HG03571 (cell line): ENCODE measurements at regions not wholly inside any gene's neighbourhood (a gene's known extent, or its start where the extent isn't known, plus 50 kb on each side); places are given as distances from the start of the nearest gene placed in this dataset.

Experiments used
- ATAC-seq: cut with Tn5 transposase; IDR thresholded peaks from one replicate; pipeline ENCODE4 v1.9.1; 2021; ENCODE audit not compliant: unreplicated experiment

DNA sequence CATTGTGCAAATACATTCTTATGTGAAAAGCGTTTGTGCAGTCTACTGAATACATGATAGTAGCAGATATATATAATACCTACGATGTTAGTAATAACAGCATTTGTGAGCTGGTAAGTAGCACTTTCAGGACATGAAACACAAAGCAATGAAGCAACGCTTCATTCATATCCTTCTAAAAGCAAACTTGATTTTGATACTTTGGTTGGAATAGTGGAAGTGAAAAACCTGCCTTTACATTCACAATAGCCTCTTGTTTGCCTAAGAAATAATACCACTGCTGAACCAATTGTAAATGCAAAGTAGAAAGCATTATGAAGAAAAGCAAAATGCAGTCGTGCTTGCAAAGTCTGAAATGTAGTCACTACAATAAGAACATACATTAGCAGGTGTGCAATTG is 926.3 kb downstream of the FSTL5 start:
- no peak for ATAC-seq

DNA sequence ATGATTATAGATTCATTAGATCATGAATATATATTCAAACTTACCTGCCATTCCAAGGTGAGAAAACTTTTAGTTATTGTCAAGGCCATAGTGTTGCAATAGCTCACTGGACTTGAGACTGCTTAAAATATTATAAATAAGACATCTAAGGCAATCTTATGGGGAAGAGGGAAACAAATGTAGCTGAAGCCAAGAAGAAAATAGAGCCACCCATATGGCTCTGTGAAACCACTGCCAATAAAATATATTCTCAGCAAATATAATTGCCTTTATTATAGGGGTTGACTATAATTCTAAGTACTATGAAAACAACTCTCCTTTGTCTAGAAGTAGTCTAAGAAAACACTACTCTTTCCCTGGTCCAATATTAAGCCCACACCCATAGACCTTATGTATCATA is 938.5 kb downstream of the FSTL5 start:
- no peak for ATAC-seq

DNA sequence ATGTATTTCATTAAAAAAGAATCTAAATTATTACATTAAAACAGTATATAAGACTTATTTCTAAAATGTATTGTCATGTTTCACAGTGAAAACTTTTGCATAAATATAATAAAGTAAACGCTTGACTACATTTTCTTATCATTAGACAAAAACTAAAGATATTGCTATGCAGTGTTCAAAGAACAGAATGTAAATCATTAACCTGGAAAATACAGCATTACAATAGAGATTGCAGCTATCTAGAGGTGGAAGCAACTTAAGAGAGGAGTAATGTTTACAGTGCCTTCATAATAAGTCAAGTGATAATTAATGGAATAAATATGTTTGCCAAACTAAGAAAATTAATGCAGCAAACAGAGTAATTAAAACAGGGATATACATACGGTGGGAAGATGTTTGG is 940.9 kb downstream of the FSTL5 start:
- no peak for ATAC-seq

DNA sequence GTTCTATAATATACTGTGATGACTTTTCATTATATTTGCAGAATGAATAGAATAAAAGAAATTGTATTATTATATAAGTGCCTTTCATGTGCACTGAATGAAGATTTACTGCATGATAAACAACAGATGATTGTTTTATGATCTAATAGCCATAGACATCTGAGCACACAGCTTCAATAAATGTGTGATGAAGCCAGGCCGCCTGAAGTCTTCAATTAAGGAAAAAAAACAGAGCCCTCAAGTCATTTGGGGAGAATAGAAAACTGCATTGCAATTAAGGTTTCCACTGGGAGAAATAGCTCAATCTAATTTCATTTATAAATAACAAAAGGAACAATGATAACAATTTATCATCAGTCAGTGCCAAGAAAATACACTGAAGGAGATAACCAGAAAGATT is 955.2 kb downstream of the FSTL5 start:
- ATAC-seq = no peak

DNA sequence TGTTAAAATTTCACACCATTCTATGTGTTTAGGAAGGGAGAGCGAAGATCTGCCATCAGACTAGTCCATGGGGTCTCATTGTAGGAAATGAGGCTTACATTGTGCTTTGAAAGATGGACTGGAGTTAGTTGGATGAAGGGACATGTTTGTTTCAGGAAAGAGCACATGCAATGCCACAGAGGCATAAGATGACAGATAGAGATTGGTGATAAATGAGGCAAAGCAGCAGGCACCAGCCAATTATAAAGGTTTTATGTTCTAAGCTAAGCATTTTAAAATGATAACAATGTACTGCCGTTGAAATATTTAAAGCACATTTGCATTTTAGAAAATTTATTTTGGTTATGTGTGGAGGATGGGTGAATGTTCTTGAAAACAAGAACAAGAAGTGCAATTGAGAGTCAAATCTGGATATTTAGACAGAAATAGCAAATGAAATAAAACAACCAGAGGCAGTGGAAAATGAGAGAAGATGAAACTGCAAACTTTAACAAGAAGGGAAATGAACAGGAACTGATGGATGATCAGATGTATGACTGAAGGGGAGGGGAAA is 957.2 kb downstream of the FSTL5 start:
- ATAC-seq = no peak

DNA sequence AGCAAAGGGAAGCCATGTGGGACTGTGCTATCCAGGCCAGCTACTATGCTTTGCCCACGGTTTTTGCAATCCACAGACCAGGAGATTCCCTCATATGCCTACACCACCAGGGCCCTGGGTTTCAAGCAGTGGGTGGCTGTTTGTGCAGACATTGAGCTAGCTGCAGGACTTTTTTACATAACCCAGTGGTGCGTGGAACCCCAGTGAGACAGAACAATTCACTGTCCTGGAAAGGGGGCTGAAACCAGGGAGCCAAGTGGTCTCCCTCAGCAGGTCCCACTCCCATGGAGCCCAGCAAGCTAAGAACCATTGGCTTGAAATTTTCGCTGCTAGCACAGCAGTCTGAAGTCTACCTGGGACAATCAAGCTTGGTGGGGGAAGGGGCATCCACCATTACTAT is 959.9 kb downstream of the FSTL5 start:
- ATAC-seq = no peak

DNA sequence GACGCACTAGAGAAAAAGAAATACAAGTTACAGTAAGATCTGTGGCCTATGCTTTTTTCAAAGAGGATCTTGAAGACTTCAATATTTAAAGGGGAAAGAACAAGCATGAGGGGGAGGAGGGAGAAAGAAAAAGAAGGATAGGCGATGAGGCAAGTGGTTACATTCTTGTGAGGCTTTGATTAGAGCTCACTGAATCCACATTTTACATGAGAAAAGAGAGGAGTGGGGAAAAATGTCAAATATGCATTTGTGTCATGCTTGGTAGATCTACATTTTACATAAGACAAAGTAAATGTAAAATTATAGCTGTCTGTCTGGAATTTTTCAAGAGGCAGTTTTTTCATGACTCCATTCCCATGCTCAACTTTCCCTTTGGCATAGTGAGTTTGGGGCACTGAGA is 965.9 kb downstream of the FSTL5 start:
- ATAC-seq = no peak

DNA sequence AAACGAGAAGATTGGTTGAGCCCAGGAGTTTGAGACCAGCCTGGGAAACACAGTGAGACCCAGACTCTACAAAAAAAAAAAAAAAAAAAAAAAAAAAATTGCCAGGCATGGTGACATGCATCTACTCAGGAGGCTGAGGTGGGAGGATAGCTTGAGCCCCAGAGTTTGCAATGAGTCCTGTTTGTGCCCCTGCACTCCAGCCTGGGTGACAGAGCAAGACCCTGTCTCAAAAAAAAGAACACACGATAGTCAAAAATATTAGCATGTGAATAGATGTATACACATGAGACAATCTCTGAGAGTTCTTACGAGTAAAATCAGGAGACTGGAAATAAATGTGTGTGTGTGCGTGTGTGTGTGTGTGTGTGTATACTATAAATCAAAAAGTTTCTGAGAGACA is 966.3 kb downstream of the FSTL5 start:
- ATAC-seq = no peak

DNA sequence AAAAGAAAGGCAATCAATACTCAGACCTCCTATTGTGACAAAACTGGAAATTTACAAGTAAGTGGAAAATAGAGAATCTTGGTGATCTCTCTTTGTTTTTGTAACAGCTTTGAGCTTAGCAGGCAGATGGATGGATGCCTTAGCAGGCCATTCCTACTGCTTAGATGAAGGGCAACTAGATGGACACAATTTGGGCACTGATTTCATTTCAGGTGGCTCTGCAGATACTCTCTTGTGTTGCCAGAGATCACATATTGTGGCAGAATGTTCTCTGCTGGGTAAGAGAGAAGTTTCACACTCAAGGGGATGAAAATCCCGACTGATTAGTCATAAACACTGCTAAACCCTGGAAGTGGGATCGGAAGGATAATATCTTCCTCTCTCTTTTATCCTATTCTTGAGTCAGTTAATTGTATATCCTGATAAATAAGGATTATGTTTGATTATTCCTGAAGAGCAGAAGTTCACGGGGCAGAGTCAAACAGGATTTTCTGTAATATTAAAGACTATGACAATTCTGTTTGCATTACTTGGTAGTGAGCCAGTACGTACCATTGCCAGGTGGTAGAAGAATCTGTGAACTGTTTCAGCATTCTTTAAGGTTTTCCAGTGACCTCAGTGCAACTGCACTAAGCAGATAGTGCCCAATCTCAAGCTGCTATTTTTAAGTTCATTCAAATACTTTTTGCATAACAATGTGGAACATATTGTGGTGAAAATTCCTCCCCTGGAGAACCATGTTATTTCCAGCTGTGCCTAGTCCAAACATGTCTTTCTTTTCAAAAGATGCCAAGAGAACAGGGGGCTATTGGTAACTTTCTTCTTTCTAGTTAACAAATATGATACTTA is 974.3 kb downstream of the FSTL5 start:
- no peak for ATAC-seq

DNA sequence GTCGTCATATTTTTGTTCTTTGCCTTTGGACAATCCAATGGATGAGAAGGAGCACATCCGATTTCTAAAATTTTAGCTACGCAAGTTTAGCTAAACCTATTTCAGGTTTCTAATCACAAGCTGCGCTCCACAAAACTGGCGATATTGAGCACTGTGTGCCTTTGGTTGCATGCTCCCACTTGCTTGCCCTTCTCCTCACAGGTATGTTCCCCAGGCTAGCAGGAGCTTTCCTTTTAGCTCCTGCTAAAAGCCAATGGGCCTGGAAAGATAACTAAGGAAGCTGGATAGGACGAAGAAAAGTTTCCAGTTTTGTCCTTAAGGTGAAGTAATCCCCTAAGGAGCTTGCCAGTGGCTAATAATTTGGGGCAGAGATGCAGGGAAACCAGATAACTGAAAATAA is 975.2 kb downstream of the FSTL5 start:
- no peak for ATAC-seq

DNA sequence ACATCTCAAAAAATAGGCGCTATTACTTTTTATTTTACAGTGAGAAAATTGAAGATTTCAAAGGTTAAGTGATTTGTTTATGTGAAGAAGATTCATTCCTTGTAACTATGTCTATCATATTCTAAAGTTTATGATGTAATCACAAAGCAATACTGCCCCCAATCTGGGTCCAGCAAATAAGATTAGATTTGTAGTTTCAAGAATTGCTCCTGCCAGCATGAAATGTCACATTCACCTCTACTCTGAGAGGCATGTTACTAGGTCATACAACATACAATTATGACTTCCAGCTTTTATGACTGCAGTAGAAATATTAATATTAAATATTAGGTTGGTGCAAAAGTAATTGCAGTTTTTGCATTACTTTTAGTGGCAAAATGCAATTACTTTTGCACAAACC is 976.2 kb downstream of the FSTL5 start:
- ATAC-seq = no peak

DNA sequence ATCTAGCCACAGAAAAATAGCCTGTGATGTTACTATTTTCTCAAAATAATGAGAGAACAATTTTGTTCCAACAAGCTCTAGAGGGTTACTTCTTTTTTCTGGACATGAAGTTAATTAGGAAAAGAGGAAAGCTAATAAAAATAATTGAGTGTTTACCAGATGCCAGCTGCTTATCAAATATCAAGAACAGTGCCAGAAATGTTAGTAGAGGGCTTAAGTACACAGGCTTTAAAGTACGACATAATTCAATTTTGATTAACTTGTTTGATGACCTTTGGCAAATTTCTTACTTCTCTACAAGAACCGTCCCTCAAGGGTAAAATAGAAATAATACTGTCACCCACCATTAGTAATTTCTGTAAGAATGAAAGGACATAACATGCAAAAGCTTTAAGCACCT is 977.0 kb downstream of the FSTL5 start:
- no peak for ATAC-seq

DNA sequence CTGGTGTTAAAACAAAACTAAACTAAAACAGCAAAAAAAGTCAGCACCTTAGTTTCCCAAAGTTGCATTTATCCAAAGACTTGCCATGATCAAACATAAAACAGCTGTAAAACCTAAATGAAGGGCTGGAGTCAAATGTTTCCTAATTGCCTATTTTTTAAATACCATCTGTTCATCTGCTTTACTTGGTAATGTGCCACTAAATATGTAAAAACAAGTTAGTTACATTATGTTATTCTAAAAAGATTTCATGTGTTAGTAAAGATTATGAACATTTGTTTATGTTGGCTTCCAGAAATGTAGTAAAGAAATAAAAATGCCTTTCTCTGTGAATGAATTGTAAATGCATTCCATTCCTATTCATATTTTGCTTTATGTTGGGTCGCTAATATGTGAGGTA is 977.8 kb downstream of the FSTL5 start:
- ATAC-seq = no peak

DNA sequence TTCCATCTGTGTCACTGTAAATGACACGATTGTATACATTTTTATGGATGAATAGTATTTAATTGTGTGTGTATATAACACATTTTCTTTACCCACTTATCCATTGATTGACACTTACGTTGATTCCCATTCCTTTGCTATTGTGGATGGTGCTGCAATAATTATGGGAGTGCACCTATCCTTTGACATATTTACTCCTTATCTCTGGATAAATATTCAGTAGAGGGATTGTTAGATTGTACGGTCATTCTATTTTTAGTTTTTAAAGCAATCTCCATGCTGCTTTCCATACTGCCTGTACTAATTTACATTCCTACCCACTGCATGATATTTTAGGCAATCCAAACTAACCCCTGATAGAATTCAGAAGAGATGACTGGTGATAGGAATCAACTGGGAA is 980.1 kb downstream of the FSTL5 start:
- no peak for ATAC-seq

DNA sequence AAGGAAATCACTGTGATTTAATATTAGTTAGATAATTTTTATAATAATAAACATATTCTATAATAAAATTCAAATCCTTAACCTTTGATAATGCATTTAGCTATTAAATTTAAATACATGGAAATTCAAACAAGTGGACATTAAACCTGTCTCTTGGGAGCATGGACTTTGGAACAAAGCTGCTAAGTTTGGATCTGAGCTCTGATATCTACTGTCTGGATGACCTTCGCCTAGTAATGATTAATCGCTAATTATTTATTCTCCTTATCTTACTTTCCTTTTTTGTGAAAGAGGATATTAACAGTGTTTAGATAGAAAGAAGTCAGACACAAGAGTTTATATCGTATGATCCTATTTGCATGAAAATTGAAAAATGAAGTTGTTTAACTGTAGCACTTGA is 980.9 kb downstream of the FSTL5 start:
- ATAC-seq = no peak

DNA sequence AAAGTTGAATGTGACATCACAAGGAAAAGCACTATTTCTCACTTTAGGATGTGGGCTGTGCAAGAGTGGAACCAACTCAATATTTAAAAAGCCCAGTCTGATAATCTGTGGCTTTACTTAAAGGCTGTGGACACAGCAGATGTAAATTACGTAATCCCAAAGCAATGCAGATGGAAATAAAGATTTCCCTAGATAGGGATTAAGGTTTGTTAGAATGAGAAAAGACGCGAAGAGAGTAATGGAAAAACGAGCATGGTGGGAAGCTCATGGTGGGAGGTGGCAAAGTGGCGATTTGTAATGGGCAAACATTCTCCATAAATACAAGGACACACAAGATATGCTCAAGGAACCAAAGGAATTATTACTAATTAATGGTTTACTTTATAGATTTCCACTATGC is 985.5 kb downstream of the FSTL5 start:
- ATAC-seq = no peak

DNA sequence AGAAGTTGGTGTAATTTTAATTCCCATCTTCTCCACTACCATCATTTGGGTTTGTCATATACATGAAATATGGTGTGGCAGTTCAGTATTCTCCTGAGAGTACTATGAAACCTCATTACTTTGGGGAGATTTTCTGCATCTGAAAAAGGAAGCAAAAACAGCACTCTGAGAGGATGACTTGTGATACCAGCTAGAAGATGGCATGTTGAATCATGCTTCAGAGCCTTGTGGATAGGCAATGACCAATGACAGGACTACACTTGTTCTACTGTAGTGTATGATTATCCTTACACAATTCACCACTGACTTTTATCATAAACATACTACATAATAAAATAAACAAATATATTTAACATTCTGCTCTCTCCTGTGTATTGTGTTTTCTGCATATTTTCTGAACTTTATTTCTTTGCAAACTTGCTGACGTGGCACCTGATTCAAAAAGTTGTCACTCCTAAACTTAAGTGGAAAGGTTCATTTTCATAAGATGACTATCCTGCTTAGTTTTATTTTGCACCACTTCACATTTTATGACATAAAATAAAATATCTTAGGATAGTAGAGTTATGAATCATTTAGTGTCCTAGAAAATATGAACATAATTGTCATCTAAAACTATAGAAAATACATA is 991.3 kb downstream of the FSTL5 start:
- ATAC-seq = no peak

DNA sequence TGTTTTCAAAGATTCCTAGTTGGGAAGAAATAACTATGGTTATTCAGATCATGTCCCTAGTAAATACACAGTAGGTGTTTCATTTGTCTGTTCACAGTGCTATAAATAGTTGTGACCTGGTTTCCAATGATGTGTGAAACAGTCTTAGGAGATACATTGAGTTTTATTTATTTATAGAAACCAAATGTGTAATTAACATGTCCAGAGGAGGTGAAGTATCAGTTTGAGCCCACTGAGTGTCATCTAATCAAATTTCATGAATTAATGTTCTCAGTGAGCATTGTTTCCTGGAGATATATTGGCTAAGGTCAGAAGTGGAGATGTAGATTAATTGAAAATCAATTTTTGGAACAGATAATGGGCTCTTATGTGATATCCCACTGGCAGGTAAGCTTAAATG is 996.3 kb downstream of the FSTL5 start:
- no peak for ATAC-seq

DNA sequence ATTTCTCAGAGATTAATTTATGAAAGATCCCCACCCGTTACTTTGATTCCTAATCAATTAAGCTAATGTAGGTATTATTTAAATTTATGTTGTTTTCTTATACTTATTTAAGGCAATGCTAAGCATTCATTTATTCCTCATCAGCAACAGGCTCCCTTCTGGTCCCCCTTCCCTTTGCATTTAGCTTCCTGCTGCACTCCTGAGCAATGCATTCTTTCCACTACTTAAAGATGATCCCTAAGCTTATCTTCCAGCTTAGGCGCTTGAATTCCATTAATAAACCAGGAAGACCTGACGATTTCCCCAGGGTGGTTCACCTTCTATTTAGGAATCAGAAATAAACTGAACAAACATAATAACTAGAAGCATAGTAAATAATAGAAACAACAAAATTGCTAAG is 1003.1 kb downstream of the FSTL5 start:
- ATAC-seq = no peak

DNA sequence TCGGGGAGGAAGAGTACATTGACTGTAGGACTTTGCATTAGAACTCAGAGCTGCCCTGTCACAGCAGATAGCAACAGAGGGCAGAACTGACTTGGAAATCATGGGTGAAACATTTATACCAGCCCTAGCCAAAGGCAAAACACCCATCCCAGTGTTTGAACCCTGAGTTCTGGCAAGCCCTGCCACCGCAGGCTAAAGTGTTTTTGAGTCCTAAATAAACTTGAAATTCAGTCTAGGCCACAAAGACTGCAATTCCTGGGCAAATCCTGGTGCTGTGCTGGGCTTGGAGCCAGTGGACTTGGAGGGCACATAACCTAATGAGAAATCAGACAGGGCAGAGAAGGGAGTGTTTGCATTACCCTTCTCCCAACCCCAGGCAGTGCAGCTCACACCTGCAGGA is 1015.7 kb downstream of the FSTL5 start:
- no peak for ATAC-seq

DNA sequence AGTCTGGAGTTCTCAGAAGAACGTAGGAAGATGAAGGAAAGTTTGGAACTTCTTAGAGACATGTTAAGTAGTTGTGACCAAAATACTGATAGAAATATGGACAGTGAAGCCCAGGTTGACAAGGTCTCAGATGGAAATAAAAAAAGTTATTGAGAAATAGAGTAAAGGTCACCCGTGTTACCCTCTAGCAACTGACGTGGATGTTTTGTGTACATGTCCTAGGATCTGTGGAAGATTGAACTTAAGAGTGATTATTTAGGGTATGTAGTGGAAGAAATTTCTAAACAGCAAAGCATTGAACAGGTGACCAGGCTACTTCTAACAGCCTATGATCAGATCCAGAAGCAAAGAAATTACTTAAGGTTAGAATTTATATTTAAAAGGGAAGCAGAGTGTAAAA is 1020.4 kb downstream of the FSTL5 start:
- no peak for ATAC-seq

DNA sequence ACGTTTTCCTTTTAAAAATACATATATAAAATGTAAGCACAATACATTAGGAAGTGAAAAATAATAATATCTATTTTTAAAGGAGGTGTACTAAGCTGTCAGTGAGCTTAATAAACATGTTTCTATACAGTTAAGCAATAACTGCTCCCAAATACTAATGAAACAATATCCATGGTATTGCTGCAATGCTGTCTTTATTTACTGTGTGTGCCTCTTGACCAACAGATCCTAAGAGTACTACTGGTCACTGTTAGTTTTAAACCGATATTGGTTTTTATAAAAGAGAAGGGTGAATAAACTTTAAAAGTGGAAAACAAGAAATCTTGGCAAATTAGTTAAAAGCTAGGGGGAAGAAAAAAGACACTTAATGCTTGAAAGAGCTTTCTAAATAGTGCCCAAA is 1029.0 kb downstream of the FSTL5 start:
- ATAC-seq = no peak
